IPS-NIHi7 (cell line): ENCODE measurements at regions not wholly inside any gene's neighbourhood (a gene's known extent, or its start where the extent isn't known, plus 50 kb on each side); places are given as distances from the start of the nearest gene placed in this dataset.
"Not testable (repeated sequence)": the region's sequence is repeated elsewhere in the genome, so short reads cannot be mapped to it uniquely, and the experiment has no call there.

Source experiments
- DNase-seq: peaks from one replicate; pipeline ENCODE4 v3.0.0; 2012; ENCODE audit warnings: mixed read lengths; ENCODE audit errors: extremely low spot score

DNA sequence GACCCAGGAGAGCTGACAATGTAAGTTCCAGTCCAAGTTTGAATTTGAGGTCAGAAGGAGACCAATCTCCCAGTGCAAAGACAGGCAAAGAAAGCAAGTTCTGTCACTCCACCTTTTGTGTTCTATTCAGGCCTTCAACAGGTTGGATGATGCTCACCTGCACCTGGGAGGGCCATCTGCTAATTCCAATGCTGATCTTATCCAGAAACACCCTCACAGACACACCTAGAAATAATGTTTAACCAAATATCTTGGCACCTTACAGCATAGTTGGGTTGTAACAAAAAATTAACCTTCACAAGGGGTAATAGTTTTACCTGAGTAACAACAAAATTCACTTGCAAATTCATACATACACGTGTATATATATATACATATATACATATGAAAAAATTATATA, 190.8 kb downstream of the DIRAS2 start:
- DNase-seq, result no peak

DNA sequence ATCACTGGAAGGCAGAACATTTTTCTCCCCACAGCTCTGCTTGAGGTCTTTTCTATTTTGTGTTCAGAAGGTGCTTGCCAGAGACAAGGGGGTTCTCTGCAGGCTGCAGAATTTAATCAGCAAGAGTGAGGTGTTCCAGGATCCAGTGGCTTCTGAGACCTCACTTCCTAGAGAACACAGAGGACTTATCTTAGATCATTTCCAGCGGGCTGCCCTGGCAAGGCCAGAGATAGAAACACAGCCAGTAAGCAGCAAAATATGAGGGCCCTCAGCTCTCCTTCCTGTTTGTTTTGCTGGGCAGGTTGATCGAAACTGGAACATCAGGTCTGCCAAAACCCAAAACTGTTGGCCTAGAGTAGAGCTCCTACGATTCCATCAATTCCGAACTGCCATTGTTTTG, 187.3 kb downstream of the DIRAS2 start:
- no peak for DNase-seq

DNA sequence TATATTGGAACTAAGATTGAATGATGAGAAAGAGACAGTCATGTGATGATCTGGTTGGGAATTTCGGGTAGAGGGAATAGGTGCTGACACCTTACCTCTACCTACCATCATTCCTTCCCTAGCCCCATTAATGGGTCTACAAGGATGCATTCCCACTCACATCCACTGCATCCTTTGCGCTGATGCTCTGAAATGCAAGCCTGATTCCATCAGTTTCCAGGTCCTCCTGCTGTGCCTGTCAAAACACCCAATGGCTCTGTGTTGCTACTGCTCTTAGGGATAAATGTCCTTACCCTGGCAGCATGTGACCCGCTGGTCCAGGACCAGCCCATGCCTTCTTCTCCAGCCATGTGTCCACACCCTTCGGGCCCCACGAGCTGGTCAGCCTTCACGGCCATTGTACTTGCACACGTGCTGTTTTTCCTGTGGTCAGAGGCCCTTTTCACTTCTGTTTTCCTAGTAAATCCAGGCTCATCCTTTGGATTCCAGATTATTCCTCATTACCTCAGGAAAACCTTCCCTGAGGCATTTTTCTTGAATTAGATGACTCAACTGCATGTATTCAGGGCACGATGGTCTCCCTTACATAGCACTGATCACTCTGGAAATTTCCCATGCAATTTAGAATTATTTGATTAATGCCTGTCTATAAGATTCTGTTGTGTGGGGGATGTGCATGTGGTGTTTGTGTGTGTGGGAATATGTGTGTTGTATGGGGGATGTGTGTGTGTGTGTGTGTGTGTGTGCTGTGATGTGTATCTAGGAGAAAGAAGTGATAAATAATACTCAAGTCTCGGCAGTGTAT, 185.0 kb downstream of the DIRAS2 start:
- DNase-seq, result no peak

DNA sequence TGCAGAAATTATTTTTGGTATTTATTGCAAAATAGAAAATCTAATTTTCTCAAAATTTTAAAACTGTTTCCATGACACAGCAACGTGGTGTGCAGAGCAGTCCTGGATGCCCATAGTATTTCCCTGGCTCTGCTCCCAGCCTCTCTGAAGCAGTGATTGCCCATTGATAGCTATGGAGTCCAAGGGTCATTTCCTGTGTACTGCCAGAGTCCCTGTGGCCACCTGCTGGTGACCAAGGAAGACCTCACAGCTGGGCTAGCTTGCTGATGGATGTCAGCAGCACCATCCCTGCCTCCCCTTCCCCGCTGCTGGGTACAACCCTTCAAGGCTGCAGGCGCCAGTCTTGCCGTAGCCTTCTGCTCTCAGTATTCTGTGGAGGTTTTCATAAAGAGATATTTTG, 184.1 kb downstream of the DIRAS2 start:
- DNase-seq, result peak; percentile 45

DNA sequence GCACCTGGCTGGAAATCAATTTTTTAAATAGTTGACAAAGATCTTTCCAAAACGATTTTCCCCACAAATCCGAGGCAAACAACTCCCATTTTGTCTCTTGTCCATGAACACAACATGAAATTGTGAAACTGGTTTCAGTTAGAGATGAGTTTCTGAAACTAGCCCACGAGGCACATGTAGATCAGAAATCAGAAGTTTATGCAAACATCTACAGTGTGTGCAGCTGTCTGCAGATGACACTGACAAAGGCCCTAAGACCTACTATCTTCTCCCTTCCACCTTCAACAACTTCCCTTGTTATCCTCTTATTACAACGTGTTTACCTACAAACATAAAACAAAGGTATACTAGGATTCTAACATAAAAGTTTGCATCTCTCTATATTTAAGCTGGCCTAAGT, 183.3 kb downstream of the DIRAS2 start:
- DNase-seq, result no peak

DNA sequence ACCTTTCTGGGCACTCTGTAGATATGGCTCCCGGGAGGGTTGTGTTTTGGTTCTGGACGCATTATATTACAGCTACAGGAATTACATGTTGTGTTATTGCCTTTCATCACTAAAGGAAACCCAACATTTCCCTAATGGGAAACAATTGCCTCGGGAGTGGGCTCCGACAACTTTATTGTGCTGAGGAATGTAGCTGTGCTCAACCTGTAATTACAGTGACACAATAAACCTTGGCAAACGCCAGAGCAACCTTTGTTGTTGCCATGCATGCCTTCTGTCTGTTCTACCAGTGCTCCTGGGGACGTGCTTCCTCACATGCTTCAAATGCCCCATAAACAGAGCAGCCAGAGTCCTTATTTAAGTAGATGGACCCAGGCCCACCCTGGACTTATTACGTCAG, 182.4 kb downstream of the DIRAS2 start:
- DNase-seq, result no peak

DNA sequence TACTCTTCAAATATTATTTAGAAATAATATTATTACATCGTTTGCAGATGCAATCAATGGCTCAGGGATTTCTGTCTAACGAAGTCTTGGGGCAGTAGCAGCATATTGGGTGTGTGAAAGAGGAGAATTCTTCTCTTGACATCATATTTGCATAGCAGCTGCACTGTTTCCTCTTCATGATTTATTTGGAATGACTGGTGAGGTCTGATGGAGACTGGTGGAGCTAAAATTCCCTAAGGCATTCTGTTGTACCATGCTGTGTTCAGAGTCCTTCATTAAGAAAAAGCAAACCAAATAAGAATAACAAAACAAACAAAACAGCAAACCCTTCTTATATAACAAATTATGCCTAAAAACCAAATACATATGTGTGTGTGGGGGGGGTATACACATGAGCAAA, 177.6 kb downstream of the DIRAS2 start:
- no peak for DNase-seq

DNA sequence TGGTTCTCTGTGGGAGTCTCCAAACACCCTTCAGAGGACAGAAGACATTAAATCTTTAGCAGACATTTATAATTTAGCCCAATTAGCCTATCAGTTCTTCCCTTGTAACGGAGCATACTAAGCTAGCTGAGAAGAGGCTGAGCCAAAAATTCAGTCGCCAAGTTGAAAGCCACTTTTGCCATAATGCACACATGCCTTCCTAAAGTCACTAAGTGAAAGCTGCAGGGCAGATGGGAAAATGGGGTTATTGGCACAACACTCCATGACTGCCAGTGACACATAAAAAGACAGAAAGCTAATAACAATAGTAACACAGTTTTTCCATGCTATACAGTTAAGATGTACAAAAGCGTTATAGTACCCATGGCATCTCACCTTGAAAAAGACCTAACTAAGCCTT, 176.2 kb downstream of the DIRAS2 start:
- no peak for DNase-seq

DNA sequence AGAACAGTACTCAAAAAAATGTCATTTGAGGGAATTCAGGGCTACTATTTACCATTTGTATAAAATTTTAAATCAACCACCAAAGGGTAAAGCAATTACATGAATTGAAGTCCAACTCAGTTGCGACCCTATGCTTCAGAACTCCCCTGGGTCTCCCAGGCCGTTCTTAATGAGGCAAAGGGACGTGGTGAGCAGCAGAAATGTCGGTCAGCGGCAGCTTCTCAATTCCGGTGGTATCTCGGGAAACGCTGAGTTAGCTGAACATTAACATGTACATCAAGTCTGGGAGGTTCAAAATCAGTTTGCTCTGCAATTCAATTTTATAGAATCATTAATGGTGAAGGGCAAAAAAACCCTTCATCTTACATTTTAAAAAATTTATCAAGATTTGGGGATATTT, 173.2 kb downstream of the DIRAS2 start:
- no peak for DNase-seq

DNA sequence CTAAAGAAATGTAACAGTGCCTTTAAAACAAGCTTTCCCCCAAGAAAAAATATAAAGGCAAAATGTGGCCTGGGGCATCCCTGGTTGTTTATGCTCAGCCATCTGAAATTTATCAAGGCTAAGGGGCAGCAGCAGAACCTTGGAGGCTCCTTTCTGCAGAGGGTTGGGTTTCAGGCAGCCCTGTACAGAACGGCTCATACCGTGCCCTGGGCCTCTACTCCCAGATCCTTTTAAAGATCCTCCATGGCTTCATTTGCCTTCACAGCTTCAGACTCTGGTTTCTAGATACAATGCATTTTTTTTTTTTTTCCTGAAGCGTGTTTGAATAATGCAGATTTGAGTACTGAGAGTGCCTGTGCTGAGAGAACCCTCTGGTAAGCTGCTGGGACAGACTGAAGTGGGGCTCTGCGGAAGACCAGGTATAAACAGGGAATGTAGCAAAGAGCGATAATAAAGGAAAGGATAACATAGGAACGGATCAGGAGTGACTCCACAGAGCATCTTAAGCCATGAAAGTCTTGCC, 172.7 kb downstream of the DIRAS2 start:
- DNase-seq, result no peak

DNA sequence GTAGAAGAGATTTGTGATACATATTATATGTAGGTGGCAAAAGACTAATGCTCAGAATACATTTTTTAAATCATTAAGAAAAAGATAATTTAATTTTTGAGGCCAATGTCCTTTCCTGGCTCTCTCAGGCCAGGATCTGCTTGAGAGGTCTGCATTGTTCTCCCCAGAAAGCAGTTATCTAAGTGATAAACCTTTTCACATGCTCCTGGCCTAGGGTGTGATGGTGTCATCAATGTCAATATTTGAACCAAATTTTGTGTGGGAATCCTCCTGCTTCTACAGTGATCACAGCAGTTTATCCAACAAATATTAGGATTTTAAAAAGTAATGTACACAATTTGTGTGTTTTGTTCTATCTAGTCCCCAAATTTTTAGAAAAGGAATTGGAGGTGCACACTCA, 166.6 kb downstream of the DIRAS2 start:
- DNase-seq, result no peak

DNA sequence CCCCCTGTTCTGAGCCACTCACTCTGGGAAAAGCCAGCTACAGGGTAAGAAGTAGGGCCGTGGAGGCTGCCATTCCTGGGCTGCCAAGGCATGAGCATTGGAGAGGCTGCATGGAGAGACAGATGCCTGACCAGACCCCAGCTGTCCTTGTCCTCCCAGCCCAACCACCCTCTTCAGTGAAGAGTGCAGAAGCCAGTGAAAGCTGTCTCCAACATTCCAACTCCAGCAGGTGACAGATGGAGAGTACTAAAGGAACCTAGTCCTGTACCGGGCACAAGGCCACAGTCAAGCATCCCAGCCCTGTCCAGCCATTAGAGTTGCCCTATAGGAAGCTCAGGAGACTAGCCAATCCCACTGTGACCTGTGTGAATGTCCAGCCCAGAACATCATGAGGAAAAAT, 165.1 kb downstream of the DIRAS2 start:
- no peak for DNase-seq

DNA sequence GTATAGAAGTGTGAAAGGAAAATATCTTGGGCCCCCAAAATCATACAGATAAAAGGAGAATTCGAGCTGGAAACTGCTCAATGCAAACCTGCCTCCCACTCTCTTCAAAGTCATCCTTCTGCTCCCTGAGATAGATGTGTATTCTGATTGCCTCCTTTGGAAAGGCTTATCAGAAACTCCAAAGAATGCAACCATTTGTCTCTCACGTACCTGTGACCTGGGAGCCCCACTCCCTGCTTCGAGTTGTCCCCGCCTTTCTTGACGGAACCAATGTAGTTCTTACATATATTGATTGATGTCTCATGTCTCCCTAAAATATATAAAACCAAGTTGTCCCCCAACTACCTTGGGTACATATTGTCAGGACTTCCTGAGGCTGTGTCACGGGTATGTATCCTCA, 163.8 kb downstream of the DIRAS2 start:
- DNase-seq, result no peak

DNA sequence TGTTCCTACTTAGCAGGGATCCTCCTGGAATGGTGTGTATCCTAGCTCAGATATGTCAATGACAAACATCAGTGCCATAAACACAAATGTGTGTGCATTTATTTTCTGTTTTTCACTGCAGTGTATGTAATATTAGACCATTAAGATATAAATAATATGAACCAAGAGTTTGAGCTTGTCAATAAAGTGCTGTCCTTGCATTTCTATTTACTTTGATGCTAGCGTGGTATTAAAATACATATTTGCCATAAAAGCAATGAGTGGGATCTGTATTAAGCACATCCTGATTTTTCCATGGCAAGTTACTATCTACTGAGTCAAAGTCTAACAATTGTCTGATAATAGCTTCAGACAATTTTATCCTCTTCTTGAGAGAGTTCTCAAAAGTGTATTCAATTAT, 157.6 kb downstream of the DIRAS2 start:
- no peak for DNase-seq

DNA sequence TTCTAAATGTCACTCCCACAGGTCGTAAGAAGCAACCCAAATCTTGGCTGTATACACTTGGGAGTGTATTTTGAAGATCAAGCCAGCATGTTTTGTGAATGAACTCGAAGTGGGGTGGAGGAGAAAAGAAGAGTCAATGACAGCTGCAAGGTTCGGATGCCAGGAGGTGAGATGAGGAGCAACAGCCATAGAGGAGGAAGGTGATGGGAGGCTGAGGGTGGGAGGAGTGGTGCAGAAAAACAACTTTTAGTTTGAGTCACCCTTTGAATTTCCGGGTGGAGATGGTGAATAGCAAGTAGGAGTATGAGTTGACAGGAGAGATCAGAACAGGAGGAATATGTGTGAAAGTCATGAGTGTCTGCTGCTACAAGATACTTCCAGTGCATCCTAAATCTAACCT, 153.6 kb downstream of the DIRAS2 start:
- DNase-seq, result no peak

DNA sequence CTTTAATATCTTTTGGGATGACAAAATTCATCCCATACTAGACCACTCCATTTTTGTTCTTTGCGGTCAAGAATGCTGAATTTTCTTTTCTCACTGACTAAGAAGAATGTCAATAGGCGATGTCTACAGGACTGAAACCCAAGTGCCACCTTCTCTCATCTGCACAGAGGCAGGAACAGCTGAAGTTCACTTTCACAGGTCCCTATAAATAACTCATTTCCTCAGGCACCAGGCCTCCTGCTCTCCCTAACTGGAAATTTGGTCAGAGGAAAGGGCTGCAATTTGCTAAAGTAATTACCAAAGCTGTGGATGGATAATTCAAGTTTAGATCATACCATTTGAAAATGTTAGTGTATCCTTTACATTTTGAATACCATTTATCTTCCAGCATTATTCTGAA, 142.9 kb downstream of the DIRAS2 start:
- DNase-seq, result no peak

DNA sequence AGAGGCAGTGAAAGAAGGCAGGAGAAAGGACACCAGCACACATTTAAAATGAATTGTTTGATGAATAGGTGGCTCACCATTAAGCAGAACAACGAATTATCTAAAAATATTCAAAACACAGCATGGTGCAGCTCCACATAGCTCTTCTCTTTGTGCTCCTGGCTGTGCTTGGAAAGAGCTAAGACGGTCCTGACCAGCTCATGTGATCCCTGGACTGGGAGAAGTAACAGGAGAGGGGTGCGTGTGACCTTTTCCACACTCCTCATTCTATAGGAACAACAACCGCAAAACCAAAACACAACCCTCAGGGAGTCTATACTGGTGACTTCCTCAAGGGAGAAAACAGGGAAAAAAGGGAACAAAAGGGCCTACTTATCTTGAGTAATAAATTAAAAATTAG, 140.5 kb downstream of the DIRAS2 start:
- DNase-seq, result no peak

DNA sequence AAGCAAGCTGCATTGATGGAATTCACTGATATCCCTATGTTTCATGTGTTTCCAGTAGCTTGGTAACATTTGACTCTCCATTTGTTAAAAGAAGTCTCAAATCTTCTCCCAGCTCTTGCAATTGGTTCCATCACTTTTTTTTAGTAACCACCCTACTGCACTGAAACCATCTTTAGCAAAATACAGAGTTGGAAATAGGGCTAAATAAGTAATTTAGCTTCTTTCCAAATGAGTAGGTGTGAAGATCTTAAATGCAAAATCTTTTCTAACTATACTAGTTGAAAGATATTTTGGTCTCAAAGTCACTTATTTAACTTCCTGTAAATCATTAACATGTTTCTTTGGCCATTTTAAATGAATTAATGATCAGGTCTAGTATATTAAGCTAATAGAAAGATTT, 138.1 kb downstream of the DIRAS2 start:
- no peak for DNase-seq

DNA sequence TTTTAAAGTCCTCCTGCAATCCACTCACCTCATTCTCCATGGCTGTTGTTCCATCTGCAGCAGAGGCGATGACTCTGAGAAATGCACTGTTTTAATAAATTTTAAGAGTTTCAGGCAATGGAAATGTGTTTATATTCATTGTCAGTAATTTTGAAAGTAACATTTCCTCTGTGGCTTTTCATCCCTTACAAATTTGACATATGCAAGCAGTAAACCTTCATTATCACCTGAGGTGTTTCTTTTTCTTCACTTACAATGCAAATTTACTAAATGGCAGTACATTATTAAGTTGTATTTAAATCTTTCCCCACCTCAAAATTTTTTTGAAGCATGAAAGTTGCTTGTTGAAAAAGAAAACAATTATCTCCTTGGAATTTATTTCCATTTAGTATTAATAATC, 136.9 kb downstream of the DIRAS2 start:
- no peak for DNase-seq

DNA sequence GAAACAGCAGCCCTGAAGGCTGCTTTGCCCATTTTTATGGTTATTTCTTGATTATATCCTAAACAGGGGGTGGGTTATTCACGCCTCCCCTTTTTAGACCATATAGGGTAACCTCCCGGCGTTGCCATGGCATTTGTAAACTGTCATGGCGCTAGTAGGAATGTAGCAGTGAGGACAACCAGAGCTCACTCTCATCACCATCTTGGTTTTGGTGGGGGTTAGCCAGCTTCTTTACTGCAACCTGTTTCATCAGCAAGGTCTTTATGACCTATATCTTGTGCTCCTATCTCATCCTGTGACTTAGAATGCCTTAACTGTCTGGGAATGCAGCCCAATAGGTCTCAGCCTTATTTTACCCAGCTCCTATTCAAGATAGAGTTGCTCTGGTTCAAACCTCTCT, 136.2 kb downstream of the DIRAS2 start:
- DNase-seq, result not testable (repeated sequence)

DNA sequence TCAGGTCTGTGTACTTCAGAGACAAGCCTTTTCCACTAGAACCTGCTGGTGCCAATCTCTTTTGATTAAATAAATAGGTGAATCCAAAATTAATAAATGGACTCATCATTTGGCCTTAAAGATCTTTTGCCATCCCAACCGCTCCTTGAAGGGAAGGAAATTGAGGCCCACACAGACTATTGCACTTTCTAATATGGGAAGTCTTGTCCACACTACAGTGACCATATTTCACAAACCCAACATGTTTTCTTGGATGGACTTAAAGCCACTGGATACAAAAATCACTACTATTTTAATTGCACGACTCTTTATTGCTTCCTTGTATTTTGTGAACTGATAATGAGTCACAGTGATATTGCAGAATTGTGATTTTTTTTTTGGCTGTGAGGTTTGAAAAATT, 135.0 kb downstream of the DIRAS2 start:
- no peak for DNase-seq

DNA sequence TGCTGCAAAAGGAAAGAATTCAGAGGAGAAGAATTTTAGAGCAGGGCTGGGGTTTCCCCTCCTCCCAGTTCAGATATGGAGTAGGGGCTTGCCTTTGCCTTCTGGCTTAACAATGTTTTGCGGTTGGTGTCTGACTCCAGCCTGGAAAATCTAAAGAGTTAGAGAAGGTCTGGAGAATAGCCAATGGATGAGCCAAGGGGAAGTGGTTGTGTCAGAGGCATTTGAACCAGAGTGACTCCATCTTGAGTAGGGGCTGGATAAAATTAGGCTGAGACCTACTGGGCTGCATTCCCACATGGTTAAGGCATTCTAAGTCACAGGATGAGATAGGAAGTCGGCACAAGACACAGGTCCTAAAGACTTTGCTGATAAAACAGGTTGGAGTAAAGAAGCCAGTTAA, 133.7 kb downstream of the DIRAS2 start:
- no peak for DNase-seq

DNA sequence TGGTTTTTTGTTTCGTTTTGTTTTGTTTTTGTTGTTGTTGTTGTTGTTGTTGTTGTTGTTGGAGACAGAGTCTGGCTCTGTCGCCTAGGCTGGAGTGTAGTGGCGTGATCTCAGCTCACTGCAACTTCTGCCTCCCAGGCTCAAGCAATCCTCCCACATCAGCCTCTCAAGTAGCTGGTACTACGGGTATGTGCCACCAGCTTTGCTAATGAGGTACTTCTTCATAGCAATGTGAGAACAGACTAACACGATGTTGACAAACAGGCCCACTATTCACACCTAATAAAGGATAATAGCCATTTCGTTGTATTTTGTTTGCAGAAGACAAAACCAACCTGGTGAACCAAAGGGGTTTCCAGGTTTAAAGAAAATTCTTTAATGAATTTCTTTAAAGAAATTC, 130.9 kb downstream of the DIRAS2 start:
- no peak for DNase-seq

DNA sequence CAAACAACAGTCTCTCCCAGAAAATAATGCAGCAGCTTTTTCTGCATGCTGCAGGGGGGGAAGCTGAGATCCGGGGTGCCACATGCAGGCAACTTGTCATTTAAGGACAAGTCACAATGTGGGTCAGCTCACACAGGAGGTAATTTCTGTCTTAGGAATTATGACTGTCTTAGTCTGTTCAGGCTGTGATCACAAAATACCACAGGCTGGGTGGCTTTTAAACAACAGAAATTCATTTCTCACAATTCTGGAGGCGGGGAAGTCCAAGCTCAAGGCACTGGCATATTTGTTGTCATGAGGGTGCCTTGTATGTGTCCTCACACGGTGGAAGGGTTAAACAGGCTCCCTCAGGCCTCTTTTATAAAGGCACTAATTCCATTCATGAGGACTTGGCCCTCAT, 127.7 kb downstream of the DIRAS2 start:
- DNase-seq, result no peak
